ENCODE measurements at regions not wholly inside any gene's neighbourhood (a gene's known extent, or its start where the extent isn't known, plus 50 kb on each side); places are given as distances from the start of the nearest gene placed in this dataset.

- Histone ChIP-seq H3K4me3 (ENCODE audit: low read depth in 2 of 2, low read length in 1 of 2) (no peak overlapping the region), H3K27ac (ENCODE audit: low read depth in 2 of 2, low read length in 1 of 2) (no peak overlapping the region), H2AFZ (ENCODE audit: low read depth) (no peak overlapping the region), H4K20me1 (ENCODE audit: insufficient read depth) (no peaks in the 10 kb centered on the region), H3K4me2 (no peak overlapping the region), H3K36me3 (replicated peaks in 1 of 2; ENCODE audit: control insufficient read depth in 1 of 2, insufficient read depth in 2 of 2, low read length in 1 of 2) (no peaks in the 10 kb centered on the region), H3K79me2 (ENCODE audit: insufficient read depth) (no peaks in the 10 kb centered on the region), H3K27me3 (ENCODE audit: insufficient read depth) (peaks cover 9% of the 10 kb centered on the region), H3K9ac (no peak overlapping the region), H3K9me3 (no peaks in the 10 kb centered on the region), H3F3A (replicated peaks; ENCODE audit: insufficient read depth) (no peaks in the 10 kb centered on the region), H3K4me1 (ENCODE audit: control insufficient read depth in 1 of 2, insufficient read depth in 2 of 2, low read depth in 1 of 2, low read length in 1 of 2) (no peaks in the 10 kb centered on the region), H3K9me2 (no peaks in the 10 kb centered on the region)
- ChIA-PET CTCF (interaction anchor here (0.9 kb wide), 1 partner anchor 79 kb away, joined by 3 read pairs; no protein-coding TSS in a partner anchor), POLR2A (no interaction called here)
- TF ChIP-seq USF1 (IDR thresholded peaks at IDR 0.05; ENCODE audit: borderline replicate concordance, low read depth) (no peak), POLR2AphosphoS5 (IDR thresholded peaks at IDR 0.05; ENCODE audit: low read depth, low read length) (no peak), REST (IDR thresholded peaks at IDR 0.05; ENCODE audit: low read depth, low read length) (no peak), RFX5 (IDR thresholded peaks at IDR 0.05; ENCODE audit: low read length) (no peak), EZH2phosphoT487 (IDR thresholded peaks at IDR 0.05; ENCODE audit: borderline replicate concordance, low read depth) (no peak)
- DNase-seq, result no peak
- WGBS (ENCODE audit: low lambda C conversion rate), result 79% methylated on average over 6 of the region's 6 CpGs
These were observed 73.5 kb downstream of the KCNF1 start for GRCh38 chr2:10985260-10985659.

- Histone ChIP-seq H3K9me3 (no peaks in the 10 kb centered on the region), H3K36me3 (replicated peaks in 1 of 2; ENCODE audit: control insufficient read depth in 1 of 2, insufficient read depth in 2 of 2, low read length in 1 of 2) (no peaks in the 10 kb centered on the region), H3K4me2 (no peak overlapping the region), H3K9ac (no peak overlapping the region), H2AFZ (ENCODE audit: low read depth) (no peak overlapping the region), H3F3A (replicated peaks; ENCODE audit: insufficient read depth) (no peaks in the 10 kb centered on the region), H4K20me1 (ENCODE audit: insufficient read depth) (no peaks in the 10 kb centered on the region), H3K27ac (ENCODE audit: low read depth in 2 of 2, low read length in 1 of 2) (no peak overlapping the region), H3K27me3 (ENCODE audit: insufficient read depth) (peaks cover 1% of the 10 kb centered on the region; the same call in 1 of the 2 replicates), H3K4me1 (ENCODE audit: control insufficient read depth in 1 of 2, insufficient read depth in 2 of 2, low read depth in 1 of 2, low read length in 1 of 2) (no peaks in the 10 kb centered on the region), H3K4me3 (ENCODE audit: low read depth in 2 of 2, low read length in 1 of 2) (no peak overlapping the region), H3K9me2 (no peaks in the 10 kb centered on the region), H3K79me2 (ENCODE audit: insufficient read depth) (no peaks in the 10 kb centered on the region)
- WGBS (ENCODE audit: low lambda C conversion rate), result 75% methylated on average over 9 of the region's 9 CpGs
- no peak for TF ChIP-seq JUND (IDR thresholded peaks at IDR 0.05)
- TF ChIP-seq YY1 (IDR thresholded peaks at IDR 0.05; ENCODE audit: low read depth), result no peak
- TF ChIP-seq REST (IDR thresholded peaks at IDR 0.05; ENCODE audit: low read depth, low read length), result no peak
- TF ChIP-seq POLR2AphosphoS5 (IDR thresholded peaks at IDR 0.05; ENCODE audit: low read depth, low read length), result no peak
- TF ChIP-seq USF1 (IDR thresholded peaks at IDR 0.05; ENCODE audit: borderline replicate concordance, low read depth), result no peak
- TF ChIP-seq EP300 (IDR thresholded peaks at IDR 0.05; ENCODE audit: borderline replicate concordance in 1 of 2, low read depth in 1 of 2, low read length in 1 of 2), result no peak
- no peak for TF ChIP-seq RCOR1 (IDR thresholded peaks at IDR 0.05; ENCODE audit: low read length)
- no peak for TF ChIP-seq MAX (IDR thresholded peaks at IDR 0.05; ENCODE audit: low read depth)
- TF ChIP-seq SIN3A (IDR thresholded peaks at IDR 0.05; ENCODE audit: borderline replicate concordance, low read depth, low read length), result no peak
- TF ChIP-seq GATA2 (CRISPR knock-in tag; IDR thresholded peaks at IDR 0.05), result no peak
- POLR2A ChIA-PET, result no interaction called here
- DNase-seq, result no peak
- CTCF ChIA-PET, result interaction anchor here (0.8 to 1.7 kb wide), 2 partner anchors 138 to 153 kb away, joined by 3 to 8 read pairs; no protein-coding TSS in a partner anchor
These were observed 74.3 kb downstream of the KCNF1 start for GRCh38 chr2:10985901-10986535.

All from SK-N-SH (cell line).